Sigmoid colon (tissue), 6 donors: ENCODE measurements at regions not wholly inside any gene's neighbourhood (a gene's known extent, or its start where the extent isn't known, plus 50 kb on each side); places are given as distances from the start of the nearest gene placed in this dataset.

ENCODE experiments used
- DNase-seq: peaks from one replicate; pipeline ENCODE4 v3.0.0-alpha.2; 2019
- H3K27ac ChIP-seq, 4 donors: fragments of 200-600 bp; sonication (generic); one replicate each; pipeline ENCODE4 v1.5.1; 2016 to 2019; ENCODE audit warnings: mild to moderate bottlenecking in 1 of 4
- H3K27me3 ChIP-seq, 3 donors: fragments of 200-600 bp; sonication (generic); one replicate each; pipeline ENCODE4 v1.5.1; 2019; ENCODE audit warnings: mild to moderate bottlenecking in 1 of 3
- H3K36me3 ChIP-seq, 4 donors: fragments of 200-600 bp; sonication (generic); one replicate each; pipeline ENCODE4 v1.5.1; 2016 to 2019
- H3K4me1 ChIP-seq, 4 donors: fragments of 200-600 bp; sonication (generic); one replicate each; pipeline ENCODE4 v1.5.1; 2017 to 2019
- H3K4me3 ChIP-seq, 4 donors: fragments of 200-600 bp; sonication (generic); one replicate each; pipeline ENCODE4 v1.5.1; 2017 to 2019; ENCODE audit warnings: mild to moderate bottlenecking in 2 of 4, moderate library complexity in 1 of 4
- H3K9me3 ChIP-seq, 4 donors: fragments of 200-600 bp in 3 of 4; sonication (generic) in 3 of 4; one replicate each; pipeline versions ENCODE4 v1.5.1 to v1.6.1; 2013 to 2019
- EP300 ChIP-seq, 4 donors: sonication (generic); formaldehyde crosslinking; IDR thresholded peaks; one replicate each; pipeline ENCODE4 v1.6.1; 2017; ENCODE audit warnings: antibody characterized with exemption in 4 of 4
- POLR2A ChIP-seq, 2 donors: fragments of 450-650 bp; IDR thresholded peaks; one replicate each; pipeline ENCODE4 v1.6.1; 2016; ENCODE audit warnings: antibody characterized with exemption in 2 of 2, mild to moderate bottlenecking in 2 of 2, moderate library complexity in 2 of 2
- POLR2AphosphoS5 ChIP-seq, 4 donors: sonication (generic); formaldehyde crosslinking; IDR thresholded peaks; one replicate each; pipeline ENCODE4 v1.6.1; 2017; ENCODE audit warnings: antibody characterized with exemption in 4 of 4
- WGBS, 2 donors: extraction: QIAGEN DNeasy Blood & Tissue Kit; methylation state at CpG; one replicate each; pipeline ENCODE4 v1.1.7; 2013; 5-methylcytosine and 5-hydroxymethylcytosine counted together
- intact Hi-C: fragments of 100-400 bp; cut with DNase I; formaldehyde crosslinking; loops from one replicate; pipeline ENCODE4 v1.15.1; 2023
- small RNA-seq, 3 donors: library from RNA; depleted of rRNA; stranded (forward); fragments of <200 nt; gene quantifications; one replicate each; pipeline ENCODE3, GENCODE V24; 2016
- TF ChIP-seq, protein P1 (sequence below), 4 experiments: fragments of 450-650 bp in 3 of 4; fragments of 200-600 bp in 1 of 4; IDR thresholded peaks; one replicate each; pipeline ENCODE4 v1.5.1; 2016 to 2019; ENCODE audit warnings: antibody characterized with exemption in 4 of 4, mild to moderate bottlenecking in 3 of 4, moderate library complexity in 2 of 4
- donor health status: healthy with polysubstance abuse.
- donor health status: healthy.

- intact Hi-C loops: no loop called here
- TF ChIP-seq, protein P1, sequence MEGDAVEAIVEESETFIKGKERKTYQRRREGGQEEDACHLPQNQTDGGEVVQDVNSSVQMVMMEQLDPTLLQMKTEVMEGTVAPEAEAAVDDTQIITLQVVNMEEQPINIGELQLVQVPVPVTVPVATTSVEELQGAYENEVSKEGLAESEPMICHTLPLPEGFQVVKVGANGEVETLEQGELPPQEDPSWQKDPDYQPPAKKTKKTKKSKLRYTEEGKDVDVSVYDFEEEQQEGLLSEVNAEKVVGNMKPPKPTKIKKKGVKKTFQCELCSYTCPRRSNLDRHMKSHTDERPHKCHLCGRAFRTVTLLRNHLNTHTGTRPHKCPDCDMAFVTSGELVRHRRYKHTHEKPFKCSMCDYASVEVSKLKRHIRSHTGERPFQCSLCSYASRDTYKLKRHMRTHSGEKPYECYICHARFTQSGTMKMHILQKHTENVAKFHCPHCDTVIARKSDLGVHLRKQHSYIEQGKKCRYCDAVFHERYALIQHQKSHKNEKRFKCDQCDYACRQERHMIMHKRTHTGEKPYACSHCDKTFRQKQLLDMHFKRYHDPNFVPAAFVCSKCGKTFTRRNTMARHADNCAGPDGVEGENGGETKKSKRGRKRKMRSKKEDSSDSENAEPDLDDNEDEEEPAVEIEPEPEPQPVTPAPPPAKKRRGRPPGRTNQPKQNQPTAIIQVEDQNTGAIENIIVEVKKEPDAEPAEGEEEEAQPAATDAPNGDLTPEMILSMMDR (IDR thresholded peaks at IDR 0.05): no peak
- TF ChIP-seq EP300 (IDR thresholded peaks at IDR 0.05) (no peak), POLR2A (IDR thresholded peaks at IDR 0.05) (no peak), POLR2AphosphoS5 (IDR thresholded peaks at IDR 0.05) (no peak)
- Histone ChIP-seq H3K36me3 (no peaks in the 10 kb centered on the region), H3K9me3 (no peaks in the 10 kb centered on the region), H3K27ac (no peak overlapping the region), H3K4me1 (no peaks in the 10 kb centered on the region), H3K4me3 (no peak overlapping the region), H3K27me3 (no peaks in the 10 kb centered on the region)
- DNase-seq: no peak
Measured at GRCh38 chr18:57296336-57296735, 56.0 kb upstream of the ST8SIA3 start.

- Histone ChIP-seq H3K27ac (no peak overlapping the region), H3K4me3 (no peak overlapping the region), H3K4me1 (no peaks in the 10 kb centered on the region), H3K36me3 (no peaks in the 10 kb centered on the region), H3K27me3 (peaks cover 0 to 4% (median 0%) of the 10 kb centered on the region in 3 donors), H3K9me3 (no peaks in the 10 kb centered on the region)
- intact Hi-C loops: no loop called here
- TF ChIP-seq POLR2AphosphoS5 (IDR thresholded peaks at IDR 0.05): no peak
- TF ChIP-seq POLR2A (IDR thresholded peaks at IDR 0.05): no peak
- no peak for TF ChIP-seq EP300 (IDR thresholded peaks at IDR 0.05)
- TF ChIP-seq, protein P1 (IDR thresholded peaks at IDR 0.05): no peak
- no peak for DNase-seq
- 90% methylated on average over 7 of the region's 7 CpGs for whole genome bisulfite sequencing, 2 donors
Measured at GRCh38 chr18:57297306-57297705, 55.1 kb upstream of the ST8SIA3 start.

DNA sequence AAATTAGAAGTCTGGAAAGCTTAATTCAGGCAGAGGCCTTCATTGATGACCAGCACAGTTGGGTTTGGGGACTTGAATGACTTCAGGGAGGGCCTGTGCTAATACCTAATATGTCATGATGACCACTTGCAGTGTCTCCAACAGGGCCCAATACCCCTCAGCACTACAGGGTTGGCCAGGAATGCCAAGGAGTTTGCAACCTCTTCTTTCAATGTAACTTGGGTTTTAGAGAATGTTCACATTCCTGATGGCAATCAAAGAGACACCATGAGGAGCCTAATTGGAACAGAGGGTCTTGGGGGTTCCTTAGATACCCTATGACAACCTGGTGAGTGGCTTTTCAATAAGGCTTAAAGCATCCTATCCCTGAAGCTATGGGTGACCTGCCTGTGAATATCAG is 52.4 kb upstream of the ST8SIA3 start:
- Histone ChIP-seq H3K27me3 (peaks cover 0 to 4% (median 0%) of the 10 kb centered on the region in 3 donors), H3K4me3 (no peak overlapping the region), H3K9me3 (no peaks in the 10 kb centered on the region), H3K27ac (no peak overlapping the region), H3K4me1 (no peaks in the 10 kb centered on the region), H3K36me3 (no peaks in the 10 kb centered on the region)
- TF ChIP-seq, protein P1 (IDR thresholded peaks at IDR 0.05): no peak
- TF ChIP-seq POLR2AphosphoS5 (IDR thresholded peaks at IDR 0.05): no peak
- no peak for TF ChIP-seq POLR2A (IDR thresholded peaks at IDR 0.05)
- no peak for TF ChIP-seq EP300 (IDR thresholded peaks at IDR 0.05)
- DNase-seq: no peak
- intact Hi-C loops: no loop called here

DNA sequence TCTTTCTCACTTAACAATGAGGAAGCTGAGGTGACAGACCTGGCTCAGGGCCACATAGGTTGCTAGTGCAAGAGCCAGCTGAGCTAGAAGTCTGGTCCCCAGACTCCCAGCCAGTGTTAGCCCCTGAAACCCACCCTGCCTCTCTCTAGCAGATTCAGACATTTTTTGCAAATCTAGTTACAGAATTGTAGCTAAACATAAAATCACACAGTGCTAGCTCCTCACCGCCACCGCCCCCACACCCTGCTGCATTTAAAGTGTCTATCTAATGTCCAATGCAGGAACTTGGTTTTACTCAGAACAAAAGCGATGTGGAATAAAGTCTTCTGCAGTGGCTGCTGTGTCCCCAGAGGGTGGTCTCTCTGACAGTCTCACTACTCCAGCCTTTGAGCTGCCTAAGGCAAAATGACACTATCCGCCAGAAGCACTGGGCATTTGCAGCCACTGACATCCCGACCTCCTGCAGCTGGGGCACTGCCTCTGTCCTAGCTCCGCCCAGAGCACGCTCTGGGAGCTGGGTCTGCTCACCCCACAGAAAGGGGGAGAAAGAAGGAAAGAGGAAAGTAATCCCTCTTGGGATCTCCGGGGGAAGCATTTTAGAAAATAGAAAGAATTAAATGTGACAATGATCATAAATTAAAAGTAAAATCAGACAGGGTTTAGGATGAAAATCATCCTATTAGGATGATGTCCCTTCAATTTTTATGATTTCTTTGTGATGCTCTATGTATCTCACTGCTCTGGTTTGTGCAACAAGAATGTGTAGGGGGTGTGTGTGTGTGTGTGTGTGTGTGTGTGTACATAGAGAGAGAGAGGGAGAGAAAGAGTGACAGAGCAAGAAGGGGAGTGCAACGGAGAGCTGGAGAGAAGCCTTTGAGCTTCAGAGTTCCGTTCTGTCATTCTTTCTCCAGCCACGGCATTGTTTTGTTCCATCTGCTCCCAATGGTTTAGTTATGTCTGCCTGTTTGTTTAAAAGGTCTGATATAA is 50.5 kb upstream of the ST8SIA3 start:
- TF ChIP-seq EP300 (IDR thresholded peaks at IDR 0.05) (no peak), POLR2A (IDR thresholded peaks at IDR 0.05) (no peak), POLR2AphosphoS5 (IDR thresholded peaks at IDR 0.05) (no peak)
- TF ChIP-seq, protein P1 (IDR thresholded peaks at IDR 0.05): no peak
- intact Hi-C loops: no loop called here
- WGBS, 2 donors: 51 to 52% methylated on average over 11 of the region's 11 CpGs

More for the DNA sequence above, 50.5 kb upstream of the ST8SIA3 start:
- DNase-seq: no peak
- H3K27me3 ChIP-seq: peaks cover 0 to 4% (median 0%) of the 10 kb centered on the region in 3 donors
- H3K27ac ChIP-seq: no peak overlapping the region
- H3K4me3 ChIP-seq: no peak overlapping the region
- no peaks in the 10 kb centered on the region for H3K4me1 ChIP-seq
- H3K9me3 ChIP-seq: no peaks in the 10 kb centered on the region
- no peaks in the 10 kb centered on the region for H3K36me3 ChIP-seq

Small RNAs in the stretch of these regions (small RNA-seq; reads per million reads assigned to genes)
- gene RNU6-737P: 0 reads per million in 3 donors
